Glomerular visceral epithelial cell (primary cell): ENCODE measurements at regions not wholly inside any gene's neighbourhood (a gene's known extent, or its start where the extent isn't known, plus 50 kb on each side); places are given as distances from the start of the nearest gene placed in this dataset.
A peak's percentile ranks its signal among the peaks of the same experiment; 100 is the strongest.
"Not testable (repeated sequence)": the region's sequence is repeated elsewhere in the genome, so short reads cannot be mapped to it uniquely, and the experiment has no call there.

Experiments
- DNase-seq: peaks from one replicate; pipeline ENCODE4 v3.0.0-alpha.2; 2016; ENCODE audit errors: extremely low spot score

- DNase-seq, result peak; percentile 72
Measured at GRCh38 chr2:226475650-226476049, 324.0 kb downstream of the IRS1 start.

- peak; percentile 60 for DNase-seq
Measured at GRCh38 chr2:226474131-226474530, 325.5 kb downstream of the IRS1 start.

- DNase-seq, result no peak
Measured at GRCh38 chr2:226471987-226472470, 327.6 kb downstream of the IRS1 start.

GRCh38 chr2:226467633-226468032 lies 332.0 kb downstream of the IRS1 start:
- DNase-seq, result no peak

GRCh38 chr2:226467221-226467620 lies 332.4 kb downstream of the IRS1 start:
- DNase-seq, result no peak

GRCh38 chr2:226466589-226466988 lies 333.0 kb downstream of the IRS1 start:
- peak; percentile 43 for DNase-seq

GRCh38 chr2:226466124-226466523 lies 333.5 kb downstream of the IRS1 start:
- no peak for DNase-seq

GRCh38 chr2:226464380-226464779 lies 335.2 kb downstream of the IRS1 start:
- DNase-seq, result no peak

GRCh38 chr2:226463154-226463553 lies 336.5 kb downstream of the IRS1 start:
- DNase-seq, result no peak

GRCh38 chr2:226461981-226462380 lies 337.6 kb downstream of the IRS1 start:
- no peak for DNase-seq

- not testable (repeated sequence) for DNase-seq
Measured at GRCh38 chr2:226456144-226456543, 343.5 kb downstream of the IRS1 start.

GRCh38 chr2:226452768-226453167 lies 346.9 kb downstream of the IRS1 start:
- DNase-seq, result no peak

GRCh38 chr2:226451486-226451885 lies 348.1 kb downstream of the IRS1 start:
- no peak for DNase-seq

- no peak for DNase-seq
Measured at GRCh38 chr2:226450141-226450540, 349.5 kb downstream of the IRS1 start.

GRCh38 chr2:226447338-226448300 lies 352.0 kb downstream of the IRS1 start:
- DNase-seq, result peak; percentile 77

GRCh38 chr2:226446406-226447001 lies 353.1 kb downstream of the IRS1 start:
- DNase-seq, result no peak

GRCh38 chr2:226445216-226445861 lies 354.3 kb downstream of the IRS1 start:
- no peak for DNase-seq

- DNase-seq, result no peak
Measured at GRCh38 chr2:226443112-226443511, 356.5 kb downstream of the IRS1 start.

- no peak for DNase-seq
Measured at GRCh38 chr2:226440127-226440918, 359.3 kb downstream of the IRS1 start.

- DNase-seq, result no peak
Measured at GRCh38 chr2:226439337-226439736, 360.3 kb downstream of the IRS1 start.

- DNase-seq, result no peak
Measured at GRCh38 chr2:226435146-226435545, 364.5 kb downstream of the IRS1 start.

GRCh38 chr2:226434702-226435101 lies 364.9 kb downstream of the IRS1 start:
- DNase-seq, result no peak
